ENCODE measurements at regions not wholly inside any gene's neighbourhood (a gene's known extent, or its start where the extent isn't known, plus 50 kb on each side); places are given as distances from the start of the nearest gene placed in this dataset.

DNA sequence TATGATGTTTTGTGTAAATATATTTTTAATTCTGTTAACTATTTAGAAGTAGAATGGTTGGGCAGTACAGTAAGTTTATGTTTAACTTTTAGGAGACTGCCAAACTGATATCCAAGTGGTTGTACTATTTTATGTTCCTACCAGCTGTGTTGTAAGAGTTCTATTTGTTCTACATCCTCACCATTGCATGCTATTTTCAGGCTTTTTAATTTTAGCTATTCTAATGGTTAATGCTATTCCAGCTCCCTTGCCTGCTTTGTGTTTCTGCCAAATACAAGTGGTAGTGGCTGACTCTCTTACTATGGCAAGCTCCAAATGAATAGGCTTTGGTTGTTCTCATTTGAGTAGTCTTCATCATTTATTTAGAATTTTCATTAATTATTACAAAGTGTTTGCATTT is 476.4 kb downstream of the KIF4B start:
- Histone ChIP-seq H3K4me2 (ENCODE audit: insufficient read depth, low read length) (no peak overlapping the region), H3K4me3 (no peak overlapping the region), H3K27me3 (ENCODE audit: control insufficient read depth in 2 of 2, insufficient read depth in 2 of 2, low read length in 2 of 2) (no peaks in the 10 kb centered on the region), H3K79me2 (ENCODE audit: control insufficient read depth, insufficient read depth, low read length) (no peaks in the 10 kb centered on the region), H4K20me1 (replicated peaks; ENCODE audit: control insufficient read depth, insufficient read depth, low read length) (no peaks in the 10 kb centered on the region), H3K9me1 (ENCODE audit: control insufficient read depth, insufficient read depth, low read length) (no peaks in the 10 kb centered on the region), H3K27ac (ENCODE audit: extremely low read depth, low read depth, low read length) (no peak overlapping the region), H3K9ac (ENCODE audit: insufficient read depth in 1 of 2, low read depth in 2 of 2, low read length in 2 of 2) (no peak overlapping the region), H3K4me1 (replicated peaks in 1 of 2; ENCODE audit: control insufficient read depth in 2 of 2, insufficient read depth in 2 of 2, low read length in 2 of 2) (no peaks in the 10 kb centered on the region), H3K9me3 (replicated peaks; ENCODE audit: control insufficient read depth, insufficient read depth, low read depth, low read length) (no peaks in the 10 kb centered on the region), H2AFZ (ENCODE audit: low read depth, low read length) (no peak overlapping the region), H3K36me3 (ENCODE audit: control insufficient read depth, insufficient read depth, low read length) (no peaks in the 10 kb centered on the region)
- FAIRE-seq (no peak), DNase-seq (ENCODE audit: extremely low read depth in 1 of 4, low spot score in 3 of 4) (no peak), ATAC-seq (no peak)
- POLR2A ChIA-PET, result no interaction called here
- BruUV-seq (replicated peaks), result no TSS peak
- TF ChIP-seq NCOA4 (IDR thresholded peaks at IDR 0.05; ENCODE audit: partially characterized antibody), result no peak
- no peak for TF ChIP-seq DDX20 (tag; IDR thresholded peaks at IDR 0.05; ENCODE audit: low read depth)
- TF ChIP-seq COPS2 (conservative IDR thresholded peaks at IDR 0.05), result no peak
- TF ChIP-seq TAF1 (IDR thresholded peaks at IDR 0.05; ENCODE audit: control insufficient read depth, extremely low read depth, insufficient read depth, low read length, severe bottlenecking), result no peak
- TF ChIP-seq ZNF695 (CRISPR knock-in tag; IDR thresholded peaks at IDR 0.05), result no peak
- no peak for TF ChIP-seq PHF21A (IDR thresholded peaks at IDR 0.05; ENCODE audit: borderline replicate concordance, low read depth)
- TF ChIP-seq U2AF1 (optimal IDR thresholded peaks at IDR 0.05; ENCODE audit: low read depth, low read length), result no peak
- no peak for TF ChIP-seq RFX7 (CRISPR knock-in tag; IDR thresholded peaks at IDR 0.05)
- no peak for TF ChIP-seq GATA2 (CRISPR knock-in tag; IDR thresholded peaks at IDR 0.05)
- no peak for TF ChIP-seq SPI1 (IDR thresholded peaks at IDR 0.05; ENCODE audit: borderline replicate concordance, low read depth, low read length)
- no peak for TF ChIP-seq NONO (IDR thresholded peaks at IDR 0.05; ENCODE audit: low read depth in 2 of 2, low read length in 1 of 2)
- TF ChIP-seq PYGO2 (tag; IDR thresholded peaks at IDR 0.05), result no peak
- TF ChIP-seq RB1 (IDR thresholded peaks at IDR 0.05; ENCODE audit: low read depth), result no peak
- no peak for TF ChIP-seq PCBP2 (IDR thresholded peaks at IDR 0.05; ENCODE audit: low read depth, low read length, poor library complexity, severe bottlenecking)
- intact Hi-C loops (cut with micrococcal nuclease), result no loop called here
- CTCF ChIA-PET (ENCODE audit: low intra/inter-chr PET ratio), result no interaction called here
- in situ Hi-C loops (cut with MboI), result loop anchor here (5.0 kb wide), 1 partner anchor 58 kb away; no protein-coding TSS in a partner anchor
